NT2/D1 (cell line): ENCODE measurements at regions not wholly inside any gene's neighbourhood (a gene's known extent, or its start where the extent isn't known, plus 50 kb on each side); places are given as distances from the start of the nearest gene placed in this dataset.

Experiments used
- SUZ12 ChIP-seq: IDR thresholded peaks from 2 replicates; pipeline ENCODE4 v1.6.1; 2011; ENCODE audit not compliant: insufficient read length, insufficient read depth; ENCODE audit errors: extremely low read depth
- ZNF274 ChIP-seq: IDR thresholded peaks from 2 replicates; pipeline ENCODE4 v1.6.1; 2011; ENCODE audit warnings: mild to moderate bottlenecking, low read depth, low read length

DNA sequence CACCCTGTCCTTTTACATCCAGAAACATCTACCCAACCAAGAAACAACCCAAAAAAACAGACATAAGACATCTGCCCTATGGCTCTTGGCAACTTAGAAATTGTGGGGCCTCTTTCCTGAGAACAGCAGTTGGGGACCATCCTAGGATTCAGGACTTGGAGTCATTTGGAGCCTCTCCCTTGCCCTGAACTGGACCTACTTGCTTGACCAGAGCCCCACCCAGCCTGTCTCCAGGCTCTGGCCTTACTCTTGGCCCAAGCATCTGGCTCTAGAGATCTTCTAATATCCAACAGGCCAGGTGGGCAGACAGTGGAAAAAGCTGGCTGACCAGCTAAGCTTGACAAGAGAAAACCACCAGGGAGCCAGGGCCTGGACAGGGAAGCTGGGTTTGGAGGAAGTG lies 99.1 kb upstream of the C2CD4B start:
- TF ChIP-seq ZNF274: no peak
- TF ChIP-seq SUZ12: no peak
